GM06990 (cell line): ENCODE measurements at regions not wholly inside any gene's neighbourhood (a gene's known extent, or its start where the extent isn't known, plus 50 kb on each side); places are given as distances from the start of the nearest gene placed in this dataset.

ENCODE experiments used
- DNase-seq: peaks from one replicate; pipeline ENCODE4 v3.0.0-alpha.2; 2011; ENCODE audit not compliant: insufficient read length; ENCODE audit errors: extremely low read depth
- H3K27me3 ChIP-seq: replicated peaks from 2 replicates; pipeline ENCODE4 v1.6.0; 2011; ENCODE audit warnings: low read length; ENCODE audit not compliant: control insufficient read depth, insufficient read depth
- H3K36me3 ChIP-seq: 2 replicates; pipeline ENCODE4 v1.5.1; 2011; ENCODE audit warnings: low read length; ENCODE audit not compliant: control insufficient read depth, insufficient read depth
- H3K4me3 ChIP-seq: replicated peaks from 2 replicates; pipeline ENCODE4 v1.5.1; 2011; ENCODE audit warnings: low read depth, mild to moderate bottlenecking, control low read depth, low read length
- CTCF ChIP-seq: IDR thresholded peaks from 2 replicates; pipeline ENCODE4 v1.5.1; 2011; ENCODE audit warnings: low read length, control low read depth, mild to moderate bottlenecking, inconsistent platforms; ENCODE audit not compliant: insufficient read depth, poor library complexity, severe bottlenecking

DNA sequence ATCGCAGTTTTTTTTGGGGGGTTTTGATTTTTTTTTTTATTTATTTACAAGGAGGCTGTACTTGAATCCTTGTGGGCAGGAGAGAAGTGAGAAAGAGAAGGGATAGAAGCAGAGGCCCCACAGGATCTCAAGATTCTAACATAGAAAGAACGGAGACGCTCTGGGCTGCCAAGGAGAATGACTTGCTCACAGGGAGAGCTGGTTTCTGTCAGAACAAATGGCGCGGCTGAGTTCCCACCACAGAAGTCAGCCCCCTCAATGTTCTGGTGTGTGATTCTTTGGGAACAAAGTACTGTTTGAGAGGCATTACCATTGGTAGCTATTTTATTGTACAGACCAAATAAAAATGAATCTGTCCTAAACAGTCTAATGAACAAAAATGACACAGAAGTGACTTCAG, 80.6 kb downstream of the ATXN3L start:
- no peak for TF ChIP-seq CTCF
- H3K36me3 ChIP-seq = no peaks in the 10 kb centered on the region
- no peak overlapping the region for H3K4me3 ChIP-seq
- no peak for DNase-seq
- H3K27me3 ChIP-seq = no peaks in the 10 kb centered on the region

GRCh38 chrX:13235930-13236329, 83.9 kb downstream of the ATXN3L start:
- no peaks in the 10 kb centered on the region for H3K36me3 ChIP-seq
- no peak overlapping the region for H3K4me3 ChIP-seq
- no peak for DNase-seq
- TF ChIP-seq CTCF = no peak
- H3K27me3 ChIP-seq = no peaks in the 10 kb centered on the region

GRCh38 chrX:13232484-13232883, 87.4 kb downstream of the ATXN3L start:
- H3K27me3 ChIP-seq = no peaks in the 10 kb centered on the region

GRCh38 chrX:13226214-13226613, 93.6 kb downstream of the ATXN3L start:
- Histone ChIP-seq H3K36me3 (no peaks in the 10 kb centered on the region), H3K4me3 (no peak overlapping the region), H3K27me3 (no peaks in the 10 kb centered on the region)
- no peak for TF ChIP-seq CTCF
- no peak for DNase-seq

More at GRCh38 chrX:13232484-13232883, 87.4 kb downstream of the ATXN3L start:
- H3K4me3 ChIP-seq = no peak overlapping the region
- no peak for TF ChIP-seq CTCF
- no peak for DNase-seq
- no peaks in the 10 kb centered on the region for H3K36me3 ChIP-seq

GRCh38 chrX:13223868-13224567, 95.8 kb downstream of the ATXN3L start:
- no peak for TF ChIP-seq CTCF
- Histone ChIP-seq H3K36me3 (no peaks in the 10 kb centered on the region), H3K27me3 (no peaks in the 10 kb centered on the region), H3K4me3 (no peak overlapping the region)
- no peak for DNase-seq

DNA sequence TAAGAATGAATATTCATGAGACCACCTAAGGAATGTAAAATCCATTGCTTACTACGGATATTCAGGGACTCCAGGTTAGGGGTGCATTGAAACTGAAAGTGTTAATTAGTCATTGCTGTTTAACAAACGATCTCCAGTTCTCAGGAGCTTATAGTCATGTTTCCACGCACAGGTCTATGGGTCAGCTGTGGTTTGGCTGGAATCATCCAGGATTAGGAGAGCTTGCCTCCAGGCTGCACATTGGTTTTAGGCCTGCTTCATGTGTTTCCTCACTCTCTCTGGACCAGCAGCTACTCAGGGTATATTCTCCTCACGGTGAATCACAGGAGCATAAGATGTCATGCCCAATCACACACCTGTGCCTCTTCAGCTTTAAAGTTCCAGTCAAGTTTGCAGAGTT, 98.9 kb downstream of the ATXN3L start:
- Histone ChIP-seq H3K4me3 (no peak overlapping the region), H3K27me3 (no peaks in the 10 kb centered on the region), H3K36me3 (no peaks in the 10 kb centered on the region)
- TF ChIP-seq CTCF = no peak
- no peak for DNase-seq
